Osteocyte (in vitro differentiated cells): ENCODE measurements at regions not wholly inside any gene's neighbourhood (a gene's known extent, or its start where the extent isn't known, plus 50 kb on each side); places are given as distances from the start of the nearest gene placed in this dataset.

Source experiments
- DNase-seq: peaks from one replicate; pipeline ENCODE4 v3.0.0; 2021; ENCODE audit warnings: mixed read lengths; ENCODE audit not compliant: unreplicated experiment; ENCODE audit errors: extremely low spot score
- H3K27ac Mint-ChIP-seq: one replicate; pipeline ENCODE4 v1.8.0; 2021; ENCODE audit warnings: mild to moderate bottlenecking, mixed read lengths; ENCODE audit not compliant: unreplicated experiment
- H3K27me3 Mint-ChIP-seq: one replicate; pipeline ENCODE4 v1.8.0; 2021; ENCODE audit warnings: mixed read lengths; ENCODE audit not compliant: unreplicated experiment
- H3K36me3 Mint-ChIP-seq: one replicate; pipeline ENCODE4 v1.8.0; 2021; ENCODE audit warnings: mixed read lengths; ENCODE audit not compliant: unreplicated experiment
- H3K4me1 Mint-ChIP-seq: one replicate; pipeline ENCODE4 v1.8.0; 2021; ENCODE audit warnings: mixed read lengths; ENCODE audit not compliant: unreplicated experiment
- H3K4me3 Mint-ChIP-seq: one replicate; pipeline ENCODE4 v1.8.0; 2021; ENCODE audit warnings: mild to moderate bottlenecking, moderate library complexity, mixed read lengths; ENCODE audit not compliant: unreplicated experiment
- H3K9me3 Mint-ChIP-seq: one replicate; pipeline ENCODE4 v1.8.0; 2021; ENCODE audit warnings: mixed read lengths; ENCODE audit not compliant: unreplicated experiment
- TF ChIP-seq, protein P1 (sequence below): fragments of 200-600 bp; sonication (generic); IDR thresholded peaks from 2 replicates; pipeline ENCODE4 v1.5.0; 2021; ENCODE audit warnings: antibody characterized with exemption, mild to moderate bottlenecking, moderate library complexity

DNA sequence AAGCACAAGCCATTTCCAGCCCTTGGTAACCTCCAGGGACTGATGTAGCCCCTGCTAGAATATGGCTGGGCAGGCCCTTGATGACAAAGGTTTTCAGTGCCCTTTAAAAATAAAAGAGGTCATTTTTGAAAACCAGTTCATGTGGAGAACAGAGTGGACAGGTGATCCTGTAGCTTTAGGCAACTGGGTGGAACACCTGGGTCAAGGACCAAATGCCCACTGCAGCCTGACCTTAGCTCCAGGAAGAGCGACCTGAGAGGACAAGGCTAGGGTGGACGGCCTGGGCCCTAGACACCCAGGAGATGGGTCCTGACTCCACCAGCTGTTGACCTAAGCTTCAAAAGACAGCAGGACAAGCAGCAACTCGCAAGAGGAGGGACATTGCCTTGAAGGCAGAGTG is 116.6 kb downstream of the LIPG start:
- peaks cover 17% of the 10 kb centered on the region for H3K27me3 Mint-ChIP-seq
- no peaks in the 10 kb centered on the region for H3K4me1 Mint-ChIP-seq
- no peaks in the 10 kb centered on the region for H3K9me3 Mint-ChIP-seq
- no peak overlapping the region for H3K4me3 Mint-ChIP-seq
- no peak overlapping the region for H3K27ac Mint-ChIP-seq
- H3K36me3 Mint-ChIP-seq = no peaks in the 10 kb centered on the region
- TF ChIP-seq, protein P1, sequence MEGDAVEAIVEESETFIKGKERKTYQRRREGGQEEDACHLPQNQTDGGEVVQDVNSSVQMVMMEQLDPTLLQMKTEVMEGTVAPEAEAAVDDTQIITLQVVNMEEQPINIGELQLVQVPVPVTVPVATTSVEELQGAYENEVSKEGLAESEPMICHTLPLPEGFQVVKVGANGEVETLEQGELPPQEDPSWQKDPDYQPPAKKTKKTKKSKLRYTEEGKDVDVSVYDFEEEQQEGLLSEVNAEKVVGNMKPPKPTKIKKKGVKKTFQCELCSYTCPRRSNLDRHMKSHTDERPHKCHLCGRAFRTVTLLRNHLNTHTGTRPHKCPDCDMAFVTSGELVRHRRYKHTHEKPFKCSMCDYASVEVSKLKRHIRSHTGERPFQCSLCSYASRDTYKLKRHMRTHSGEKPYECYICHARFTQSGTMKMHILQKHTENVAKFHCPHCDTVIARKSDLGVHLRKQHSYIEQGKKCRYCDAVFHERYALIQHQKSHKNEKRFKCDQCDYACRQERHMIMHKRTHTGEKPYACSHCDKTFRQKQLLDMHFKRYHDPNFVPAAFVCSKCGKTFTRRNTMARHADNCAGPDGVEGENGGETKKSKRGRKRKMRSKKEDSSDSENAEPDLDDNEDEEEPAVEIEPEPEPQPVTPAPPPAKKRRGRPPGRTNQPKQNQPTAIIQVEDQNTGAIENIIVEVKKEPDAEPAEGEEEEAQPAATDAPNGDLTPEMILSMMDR = no peak
- no peak for DNase-seq

DNA sequence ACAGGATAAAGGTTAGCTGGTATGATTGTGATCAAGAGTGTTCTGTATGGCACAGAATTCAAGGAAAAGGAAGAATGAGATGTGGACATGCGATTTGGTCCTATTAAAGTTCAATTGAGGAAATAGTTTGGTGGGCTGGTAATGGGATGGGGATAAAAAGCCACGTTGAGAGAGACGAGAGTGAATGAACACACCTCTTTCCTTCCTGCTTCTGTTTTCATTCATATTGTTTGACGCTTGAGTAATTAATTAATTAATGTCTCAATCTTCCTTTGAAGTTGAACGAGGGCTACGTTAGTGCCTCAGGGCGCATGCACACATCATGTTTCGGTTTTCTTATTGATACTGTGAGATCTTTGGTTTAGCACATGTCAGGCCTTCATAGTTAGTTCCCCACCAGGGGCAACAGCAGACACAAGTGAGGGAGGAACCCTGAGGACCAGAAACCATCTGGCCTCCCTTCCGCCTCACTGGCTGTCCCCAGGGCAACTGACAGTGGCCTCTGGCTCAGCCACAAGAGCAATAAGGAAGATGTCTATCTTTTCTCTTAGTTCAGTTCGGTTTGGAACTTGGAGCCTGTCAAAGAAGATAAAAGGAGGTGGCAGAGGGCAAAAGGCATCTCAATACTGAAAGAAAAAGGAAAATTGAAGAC is 116.0 kb downstream of the LIPG start:
- no peak overlapping the region for H3K27ac Mint-ChIP-seq

DNA sequence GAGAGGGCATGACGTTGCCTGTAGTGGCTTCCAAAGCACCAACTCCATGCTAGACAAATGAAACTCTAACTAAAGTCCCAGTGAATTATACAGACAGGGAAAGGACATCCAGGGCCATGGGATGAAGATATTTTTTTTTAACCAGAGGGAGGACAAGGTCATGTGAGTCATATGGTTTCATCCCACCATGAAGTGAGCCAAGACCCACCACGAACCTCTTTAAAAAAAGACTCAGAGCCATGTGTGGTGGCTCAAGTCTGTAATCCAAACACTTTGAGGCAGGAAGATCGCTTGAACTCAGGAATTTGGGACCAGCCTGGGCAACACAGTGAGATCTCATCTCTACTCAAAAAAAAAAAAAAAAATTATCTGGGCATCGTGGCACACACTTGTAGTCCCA is 115.2 kb downstream of the LIPG start:
- Mint-ChIP-seq H3K9me3 (no peaks in the 10 kb centered on the region), H3K27me3 (peaks cover 30% of the 10 kb centered on the region), H3K4me3 (no peak overlapping the region), H3K36me3 (no peaks in the 10 kb centered on the region), H3K27ac (no peak overlapping the region), H3K4me1 (no peaks in the 10 kb centered on the region)
- no peak for DNase-seq
- TF ChIP-seq, protein P1 = no peak

More for the DNA sequence above, 116.0 kb downstream of the LIPG start:
- TF ChIP-seq, protein P1 = no peak
- Mint-ChIP-seq H3K9me3 (no peaks in the 10 kb centered on the region), H3K4me1 (no peaks in the 10 kb centered on the region), H3K36me3 (no peaks in the 10 kb centered on the region), H3K27me3 (peaks cover 22% of the 10 kb centered on the region), H3K4me3 (no peak overlapping the region)
- DNase-seq = no peak

DNA sequence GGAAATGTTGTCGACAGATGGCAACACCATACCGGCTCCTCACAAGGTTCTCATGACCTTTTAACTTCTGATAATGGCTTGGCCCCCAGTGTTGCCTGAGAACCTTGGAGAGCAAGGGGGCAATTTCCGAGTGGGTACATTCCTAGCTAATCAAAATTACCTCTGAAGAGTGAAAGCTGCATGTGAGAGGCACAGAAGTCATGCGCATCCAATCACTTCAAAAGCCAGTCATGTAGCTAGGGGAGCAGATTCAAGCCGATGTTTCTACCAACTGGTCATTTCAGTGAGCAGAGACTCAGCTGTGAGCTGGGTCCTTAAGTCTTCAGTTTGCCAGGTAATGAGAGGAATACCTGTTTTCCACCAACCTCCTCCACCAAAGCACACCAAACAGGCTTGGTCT is 111.4 kb downstream of the LIPG start:
- H3K27ac Mint-ChIP-seq = no peak overlapping the region
- H3K27me3 Mint-ChIP-seq = peaks cover 44% of the 10 kb centered on the region
- no peak for DNase-seq
- TF ChIP-seq, protein P1 = no peak
- no peaks in the 10 kb centered on the region for H3K36me3 Mint-ChIP-seq
- H3K9me3 Mint-ChIP-seq = no peaks in the 10 kb centered on the region
- no peak overlapping the region for H3K4me3 Mint-ChIP-seq
- no peaks in the 10 kb centered on the region for H3K4me1 Mint-ChIP-seq

DNA sequence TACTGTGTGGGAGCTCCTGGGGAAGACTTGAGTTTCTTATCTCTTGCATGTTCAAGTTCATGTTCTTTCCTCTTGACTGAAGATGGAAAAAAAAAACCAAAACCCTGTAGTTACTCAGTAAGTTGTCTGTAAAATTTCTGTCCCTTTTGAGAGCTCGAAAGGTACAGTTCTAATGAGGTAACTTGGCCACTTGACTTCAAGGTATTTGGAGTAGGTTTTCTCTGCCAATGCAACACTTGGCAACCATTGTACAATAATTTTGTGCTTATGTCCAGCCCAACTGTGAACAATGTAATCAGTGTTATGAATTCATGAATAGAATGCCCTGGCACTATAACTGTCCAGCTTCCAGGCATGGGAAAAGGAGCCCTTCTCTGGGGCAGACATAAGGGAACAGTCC is 111.0 kb downstream of the LIPG start:
- TF ChIP-seq, protein P1 = no peak
- Mint-ChIP-seq H3K4me3 (no peak overlapping the region), H3K36me3 (no peaks in the 10 kb centered on the region), H3K27me3 (peaks cover 48% of the 10 kb centered on the region), H3K9me3 (no peaks in the 10 kb centered on the region), H3K27ac (no peak overlapping the region), H3K4me1 (no peaks in the 10 kb centered on the region)
- no peak for DNase-seq
